Osteoblast (primary cell): ENCODE measurements at regions not wholly inside any gene's neighbourhood (a gene's known extent, or its start where the extent isn't known, plus 50 kb on each side); places are given as distances from the start of the nearest gene placed in this dataset.

Experiments
- DNase-seq: peaks from one replicate; pipeline ENCODE4 v3.0.0; 2011; ENCODE audit warnings: low spot score, mixed read lengths; ENCODE audit not compliant: insufficient read length; ENCODE audit errors: missing footprints
- H2AFZ ChIP-seq: 2 replicates; pipeline ENCODE4 v1.6.0; 2011; ENCODE audit warnings: mild to moderate bottlenecking, low read length
- H3K27ac ChIP-seq: 2 replicates; pipeline ENCODE4 v1.5.1; 2011; ENCODE audit warnings: mild to moderate bottlenecking, low read depth, low read length, moderate library complexity
- H3K27me3 ChIP-seq: 2 replicates; pipeline ENCODE4 v1.6.0; 2012; ENCODE audit warnings: mild to moderate bottlenecking, control low read depth, inconsistent platforms, low read length, moderate library complexity; ENCODE audit not compliant: insufficient read depth
- H3K36me3 ChIP-seq: 2 replicates; pipeline ENCODE4 v1.5.1; 2011; ENCODE audit warnings: mild to moderate bottlenecking, low read length, control low read depth, moderate library complexity; ENCODE audit not compliant: insufficient read depth
- H3K4me1 ChIP-seq: 2 replicates; pipeline ENCODE4 v1.5.1; 2011; ENCODE audit warnings: mild to moderate bottlenecking, low read length, control low read depth, moderate library complexity; ENCODE audit not compliant: insufficient read depth
- H3K4me2 ChIP-seq: 2 replicates; pipeline ENCODE4 v1.6.0; 2011; ENCODE audit warnings: mild to moderate bottlenecking, low read length; ENCODE audit not compliant: insufficient read depth
- H3K4me3 ChIP-seq: fragments of 200-600 bp; sonication (generic); 3 replicates; pipeline ENCODE4 v1.5.1; 2012; ENCODE audit warnings: mild to moderate bottlenecking, low read length, inconsistent platforms; ENCODE audit not compliant: insufficient read depth
- H3K79me2 ChIP-seq: 2 replicates; pipeline ENCODE4 v1.6.0; 2012; ENCODE audit warnings: mild to moderate bottlenecking, low read length, control low read depth, inconsistent platforms; ENCODE audit not compliant: insufficient read depth
- H3K9me3 ChIP-seq: 2 replicates; pipeline ENCODE4 v1.5.1; 2011; ENCODE audit warnings: low read depth, low read length, control low read depth
- H4K20me1 ChIP-seq: 2 replicates; pipeline ENCODE4 v1.6.0; 2012; ENCODE audit warnings: mild to moderate bottlenecking, low read length, control low read depth; ENCODE audit not compliant: insufficient read depth
- CTCF ChIP-seq: IDR thresholded peaks from 2 replicates; pipeline ENCODE4 v1.5.1; 2011; ENCODE audit warnings: mild to moderate bottlenecking, low read depth, low read length, moderate library complexity; ENCODE audit errors: extremely low read depth

DNA sequence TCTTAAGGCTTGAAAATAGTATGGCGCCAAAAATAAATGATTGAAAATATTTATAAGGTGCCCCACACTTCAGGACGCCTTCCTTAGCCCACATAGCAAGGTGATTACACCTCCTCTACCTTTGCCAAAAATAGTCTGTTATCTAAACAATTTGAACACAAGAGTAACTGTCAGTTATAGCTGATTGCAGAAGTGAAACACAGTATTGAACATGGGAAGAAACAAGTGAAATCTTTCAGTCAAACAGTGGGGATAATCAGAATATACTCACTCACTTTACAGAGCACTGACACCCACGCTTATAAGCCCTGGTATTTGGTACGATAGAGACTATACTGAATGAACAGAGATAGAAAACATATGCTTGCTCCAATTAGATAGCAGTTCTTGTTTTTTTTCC, 203.1 kb downstream of the RAB38 start:
- H4K20me1 ChIP-seq, result no peaks in the 10 kb centered on the region
- TF ChIP-seq CTCF, result no peak
- H3K36me3 ChIP-seq, result no peaks in the 10 kb centered on the region
- no peak overlapping the region for H2AFZ ChIP-seq
- no peak for DNase-seq
- no peaks in the 10 kb centered on the region for H3K4me1 ChIP-seq
- no peak overlapping the region for H3K4me2 ChIP-seq
- H3K9me3 ChIP-seq, result no peaks in the 10 kb centered on the region
- H3K79me2 ChIP-seq, result no peaks in the 10 kb centered on the region
- H3K27ac ChIP-seq, result no peak overlapping the region
- H3K4me3 ChIP-seq, result no peak overlapping the region
- H3K27me3 ChIP-seq, result no peaks in the 10 kb centered on the region

DNA sequence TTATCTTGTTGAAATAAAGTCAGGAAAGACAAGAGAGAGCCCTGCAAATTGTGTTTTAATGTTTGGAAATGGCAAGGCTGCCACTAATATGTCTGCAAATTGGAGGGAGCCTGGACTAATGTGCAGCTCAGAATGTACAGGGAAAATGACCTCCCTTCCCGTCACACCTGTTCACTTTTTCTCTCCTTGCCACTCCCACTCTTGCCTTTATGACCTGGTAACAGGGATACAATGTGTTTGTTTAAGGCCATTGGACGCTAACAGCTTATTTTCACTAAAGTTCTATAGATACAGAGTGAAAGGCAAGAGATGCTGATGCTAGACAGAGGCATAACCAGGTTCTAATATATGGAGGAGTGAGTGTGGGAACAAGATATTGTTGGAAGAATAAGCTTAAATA, 203.9 kb downstream of the RAB38 start:
- Histone ChIP-seq H3K27me3 (no peaks in the 10 kb centered on the region), H3K79me2 (no peaks in the 10 kb centered on the region), H3K4me2 (no peak overlapping the region), H3K27ac (no peak overlapping the region), H4K20me1 (no peaks in the 10 kb centered on the region), H2AFZ (no peak overlapping the region), H3K4me1 (no peaks in the 10 kb centered on the region), H3K4me3 (no peak overlapping the region), H3K9me3 (no peaks in the 10 kb centered on the region), H3K36me3 (no peaks in the 10 kb centered on the region)
- DNase-seq, result no peak
- no peak for TF ChIP-seq CTCF

DNA sequence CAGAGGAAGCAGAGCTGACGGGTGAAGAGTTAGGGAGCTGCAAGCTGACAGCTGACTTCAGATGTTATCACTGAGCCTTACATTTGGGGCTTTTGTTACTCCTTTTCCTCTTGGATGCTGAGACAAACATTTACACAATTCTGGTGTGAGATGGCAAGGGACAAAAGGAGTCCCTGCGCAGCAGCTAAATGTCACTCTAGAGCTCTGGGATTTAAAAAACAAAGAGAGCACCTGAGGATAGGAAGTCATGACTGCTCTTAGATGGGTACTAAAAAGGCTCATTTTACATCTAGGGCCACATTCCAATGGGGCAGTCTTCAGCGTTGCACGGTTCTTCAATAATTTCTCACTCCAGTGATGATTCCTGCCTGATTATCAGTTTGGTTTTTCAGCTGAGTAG, 204.5 kb downstream of the RAB38 start:
- H2AFZ ChIP-seq, result no peak overlapping the region
- TF ChIP-seq CTCF, result no peak
- no peaks in the 10 kb centered on the region for H3K36me3 ChIP-seq
- DNase-seq, result no peak
- no peaks in the 10 kb centered on the region for H3K79me2 ChIP-seq
- H4K20me1 ChIP-seq, result no peaks in the 10 kb centered on the region
- H3K4me1 ChIP-seq, result no peaks in the 10 kb centered on the region
- H3K9me3 ChIP-seq, result no peaks in the 10 kb centered on the region
- H3K27ac ChIP-seq, result no peak overlapping the region
- no peak overlapping the region for H3K4me2 ChIP-seq
- no peak overlapping the region for H3K4me3 ChIP-seq
- no peaks in the 10 kb centered on the region for H3K27me3 ChIP-seq

- TF ChIP-seq CTCF, result no peak
- no peaks in the 10 kb centered on the region for H3K27me3 ChIP-seq
- no peak for DNase-seq
Observed at GRCh38 chr11:87967459-87967858, 207.8 kb downstream of the RAB38 start.

More at GRCh38 chr11:87967459-87967858, 207.8 kb downstream of the RAB38 start:
- Histone ChIP-seq H3K4me3 (no peak overlapping the region), H3K36me3 (no peaks in the 10 kb centered on the region), H3K79me2 (no peaks in the 10 kb centered on the region), H3K27ac (no peak overlapping the region), H3K4me2 (no peak overlapping the region), H3K9me3 (no peaks in the 10 kb centered on the region), H2AFZ (no peak overlapping the region), H3K4me1 (no peaks in the 10 kb centered on the region), H4K20me1 (no peaks in the 10 kb centered on the region)
